ENCODE measurements at regions not wholly inside any gene's neighbourhood (a gene's known extent, or its start where the extent isn't known, plus 50 kb on each side); places are given as distances from the start of the nearest gene placed in this dataset.
"Not testable (repeated sequence)": the region's sequence is repeated elsewhere in the genome, so short reads cannot be mapped to it uniquely, and the experiment has no call there.

GRCh38 chr1:195709821-195710220, 898.4 kb downstream of the KCNT2 start:
- H3K36me3 ChIP-seq (ENCODE audit: control insufficient read depth, insufficient read depth, low read length) = no peaks in the 10 kb centered on the region
- no peaks in the 10 kb centered on the region for H3K9me3 ChIP-seq (ENCODE audit: control insufficient read depth, low read length)
- no peaks in the 10 kb centered on the region for H3K4me1 ChIP-seq (ENCODE audit: control insufficient read depth, insufficient read depth, low read length, poor library complexity, severe bottlenecking)
- no peaks in the 10 kb centered on the region for H3K27me3 ChIP-seq (replicated peaks; ENCODE audit: control insufficient read depth, insufficient read depth, low read length, poor library complexity, severe bottlenecking)
- no peak overlapping the region for H3K4me3 ChIP-seq (ENCODE audit: insufficient read depth, low read depth, low read length, poor library complexity, severe bottlenecking)
- no peak overlapping the region for H3K27ac ChIP-seq (ENCODE audit: insufficient read depth, low read length, poor library complexity, severe bottlenecking)
- DNase-seq = no peak

DNA sequence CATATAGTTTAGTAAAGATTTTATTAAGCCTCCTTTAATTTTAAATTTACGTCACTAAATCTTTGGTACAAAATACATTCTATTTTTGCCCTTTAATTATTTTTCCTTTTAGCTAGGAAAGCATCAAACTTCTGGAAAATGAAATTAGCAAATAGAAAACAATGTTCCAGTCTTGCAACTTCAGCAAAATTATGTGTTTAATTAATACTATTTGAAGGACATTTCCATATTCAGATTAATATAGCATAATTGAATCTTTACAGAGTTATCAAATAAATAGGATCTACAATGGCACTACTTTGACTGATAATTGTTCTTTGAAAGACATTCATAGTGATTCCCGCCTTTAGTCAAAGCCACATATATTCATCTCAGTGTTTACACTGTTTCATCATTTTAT, 904.2 kb downstream of the KCNT2 start:
- Histone ChIP-seq H3K27me3 (replicated peaks; ENCODE audit: control insufficient read depth, insufficient read depth, low read length, poor library complexity, severe bottlenecking) (no peaks in the 10 kb centered on the region), H3K9me3 (ENCODE audit: control insufficient read depth, low read length) (no peaks in the 10 kb centered on the region), H3K4me3 (ENCODE audit: insufficient read depth, low read depth, low read length, poor library complexity, severe bottlenecking) (no peak overlapping the region)

GRCh38 chr1:195701149-195701548, 907.1 kb downstream of the KCNT2 start:
- Histone ChIP-seq H3K4me1 (ENCODE audit: control insufficient read depth, insufficient read depth, low read length, poor library complexity, severe bottlenecking) (no peaks in the 10 kb centered on the region), H3K4me3 (ENCODE audit: insufficient read depth, low read depth, low read length, poor library complexity, severe bottlenecking) (no peak overlapping the region), H3K27me3 (replicated peaks; ENCODE audit: control insufficient read depth, insufficient read depth, low read length, poor library complexity, severe bottlenecking) (no peaks in the 10 kb centered on the region), H3K9me3 (ENCODE audit: control insufficient read depth, low read length) (no peaks in the 10 kb centered on the region), H3K27ac (ENCODE audit: insufficient read depth, low read length, poor library complexity, severe bottlenecking) (no peak overlapping the region), H3K36me3 (ENCODE audit: control insufficient read depth, insufficient read depth, low read length) (no peaks in the 10 kb centered on the region)
- DNase-seq = no peak

More for the DNA sequence above, 904.2 kb downstream of the KCNT2 start:
- DNase-seq = no peak
- Histone ChIP-seq H3K36me3 (ENCODE audit: control insufficient read depth, insufficient read depth, low read length) (no peaks in the 10 kb centered on the region), H3K27ac (ENCODE audit: insufficient read depth, low read length, poor library complexity, severe bottlenecking) (no peak overlapping the region), H3K4me1 (ENCODE audit: control insufficient read depth, insufficient read depth, low read length, poor library complexity, severe bottlenecking) (no peaks in the 10 kb centered on the region)

GRCh38 chr1:195697130-195697529, 911.1 kb downstream of the KCNT2 start:
- H3K9me3 ChIP-seq (ENCODE audit: control insufficient read depth, low read length) = no peaks in the 10 kb centered on the region
- no peak overlapping the region for H3K27ac ChIP-seq (ENCODE audit: insufficient read depth, low read length, poor library complexity, severe bottlenecking)
- H3K4me1 ChIP-seq (ENCODE audit: control insufficient read depth, insufficient read depth, low read length, poor library complexity, severe bottlenecking) = no peaks in the 10 kb centered on the region
- no peak for DNase-seq
- H3K4me3 ChIP-seq (ENCODE audit: insufficient read depth, low read depth, low read length, poor library complexity, severe bottlenecking) = no peak overlapping the region
- no peaks in the 10 kb centered on the region for H3K27me3 ChIP-seq (replicated peaks; ENCODE audit: control insufficient read depth, insufficient read depth, low read length, poor library complexity, severe bottlenecking)
- H3K36me3 ChIP-seq (ENCODE audit: control insufficient read depth, insufficient read depth, low read length) = no peaks in the 10 kb centered on the region

- H3K9me3 ChIP-seq (ENCODE audit: control insufficient read depth, low read length) = no peaks in the 10 kb centered on the region
- no peak for DNase-seq
- no peaks in the 10 kb centered on the region for H3K36me3 ChIP-seq (ENCODE audit: control insufficient read depth, insufficient read depth, low read length)
- no peak overlapping the region for H3K27ac ChIP-seq (ENCODE audit: insufficient read depth, low read length, poor library complexity, severe bottlenecking)
- H3K4me3 ChIP-seq (ENCODE audit: insufficient read depth, low read depth, low read length, poor library complexity, severe bottlenecking) = no peak overlapping the region
- H3K27me3 ChIP-seq (replicated peaks; ENCODE audit: control insufficient read depth, insufficient read depth, low read length, poor library complexity, severe bottlenecking) = no peaks in the 10 kb centered on the region
- H3K4me1 ChIP-seq (ENCODE audit: control insufficient read depth, insufficient read depth, low read length, poor library complexity, severe bottlenecking) = no peaks in the 10 kb centered on the region
These were observed 921.5 kb downstream of the KCNT2 start for GRCh38 chr1:195686764-195687163.

GRCh38 chr1:195664628-195665027, 943.6 kb downstream of the KCNT2 start:
- no peaks in the 10 kb centered on the region for H3K4me1 ChIP-seq (ENCODE audit: control insufficient read depth, insufficient read depth, low read length, poor library complexity, severe bottlenecking)
- no peak overlapping the region for H3K27ac ChIP-seq (ENCODE audit: insufficient read depth, low read length, poor library complexity, severe bottlenecking)
- H3K4me3 ChIP-seq (ENCODE audit: insufficient read depth, low read depth, low read length, poor library complexity, severe bottlenecking) = no peak overlapping the region
- H3K27me3 ChIP-seq (replicated peaks; ENCODE audit: control insufficient read depth, insufficient read depth, low read length, poor library complexity, severe bottlenecking) = no peaks in the 10 kb centered on the region
- DNase-seq = no peak
- no peaks in the 10 kb centered on the region for H3K9me3 ChIP-seq (ENCODE audit: control insufficient read depth, low read length)
- H3K36me3 ChIP-seq (ENCODE audit: control insufficient read depth, insufficient read depth, low read length) = no peaks in the 10 kb centered on the region

- Histone ChIP-seq H3K9me3 (ENCODE audit: control insufficient read depth, low read length) (no peaks in the 10 kb centered on the region), H3K27ac (ENCODE audit: insufficient read depth, low read length, poor library complexity, severe bottlenecking) (no peak overlapping the region), H3K27me3 (replicated peaks; ENCODE audit: control insufficient read depth, insufficient read depth, low read length, poor library complexity, severe bottlenecking) (no peaks in the 10 kb centered on the region), H3K36me3 (ENCODE audit: control insufficient read depth, insufficient read depth, low read length) (no peaks in the 10 kb centered on the region), H3K4me1 (ENCODE audit: control insufficient read depth, insufficient read depth, low read length, poor library complexity, severe bottlenecking) (no peaks in the 10 kb centered on the region), H3K4me3 (ENCODE audit: insufficient read depth, low read depth, low read length, poor library complexity, severe bottlenecking) (no peak overlapping the region)
- DNase-seq = no peak
These were observed 944.5 kb downstream of the KCNT2 start for GRCh38 chr1:195663549-195664280.

DNA sequence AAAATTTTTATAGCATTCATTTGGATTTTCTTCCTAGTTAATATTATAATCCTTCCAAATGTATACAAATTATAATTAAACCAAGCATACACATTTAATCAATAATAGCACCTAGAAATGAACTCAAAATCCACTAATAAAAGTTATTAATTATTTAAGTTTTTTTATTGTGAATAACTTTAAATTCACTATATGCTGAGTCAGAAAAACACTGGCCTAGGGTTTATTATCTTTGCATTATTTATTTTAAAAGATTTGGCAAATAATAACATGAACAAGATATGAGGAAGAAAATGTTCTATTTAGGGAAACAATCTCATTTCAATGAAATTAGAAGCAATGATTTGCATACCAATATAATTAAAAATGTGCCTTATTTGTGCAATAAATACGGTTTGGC, 951.5 kb downstream of the KCNT2 start:
- no peaks in the 10 kb centered on the region for H3K27me3 ChIP-seq (replicated peaks; ENCODE audit: control insufficient read depth, insufficient read depth, low read length, poor library complexity, severe bottlenecking)
- no peak for DNase-seq
- no peak overlapping the region for H3K4me3 ChIP-seq (ENCODE audit: insufficient read depth, low read depth, low read length, poor library complexity, severe bottlenecking)
- no peaks in the 10 kb centered on the region for H3K4me1 ChIP-seq (ENCODE audit: control insufficient read depth, insufficient read depth, low read length, poor library complexity, severe bottlenecking)
- no peak overlapping the region for H3K27ac ChIP-seq (ENCODE audit: insufficient read depth, low read length, poor library complexity, severe bottlenecking)
- no peaks in the 10 kb centered on the region for H3K36me3 ChIP-seq (ENCODE audit: control insufficient read depth, insufficient read depth, low read length)
- no peaks in the 10 kb centered on the region for H3K9me3 ChIP-seq (ENCODE audit: control insufficient read depth, low read length)

GRCh38 chr1:195648875-195649274, 959.4 kb downstream of the KCNT2 start:
- not testable (repeated sequence) for H3K9me3 ChIP-seq (ENCODE audit: control insufficient read depth, low read length); DNase-seq; H3K27me3 ChIP-seq (replicated peaks; ENCODE audit: control insufficient read depth, insufficient read depth, low read length, poor library complexity, severe bottlenecking); H3K27ac ChIP-seq (ENCODE audit: insufficient read depth, low read length, poor library complexity, severe bottlenecking); H3K36me3 ChIP-seq (ENCODE audit: control insufficient read depth, insufficient read depth, low read length); H3K4me3 ChIP-seq (ENCODE audit: insufficient read depth, low read depth, low read length, poor library complexity, severe bottlenecking); H3K4me1 ChIP-seq (ENCODE audit: control insufficient read depth, insufficient read depth, low read length, poor library complexity, severe bottlenecking)

DNA sequence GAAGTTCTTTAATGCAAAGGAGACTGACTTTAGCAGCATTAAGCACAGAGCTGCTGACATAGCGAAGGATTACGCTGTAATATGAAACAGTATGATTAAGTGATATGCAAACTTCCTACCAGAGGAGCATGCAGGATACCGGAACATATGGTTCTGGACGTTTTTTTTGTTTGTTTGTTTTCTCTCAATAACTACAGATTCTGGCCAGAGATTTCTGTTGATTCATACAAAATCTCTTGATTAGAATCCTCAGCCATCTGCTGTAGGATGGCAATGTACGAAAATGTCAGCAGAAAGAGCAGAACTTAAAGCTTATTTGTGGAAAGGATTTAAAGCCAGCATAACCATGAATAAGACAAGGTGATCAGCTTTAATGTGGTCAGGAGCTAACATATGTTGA, 970.7 kb downstream of the KCNT2 start:
- Histone ChIP-seq H3K4me1 (ENCODE audit: control insufficient read depth, insufficient read depth, low read length, poor library complexity, severe bottlenecking) (no peaks in the 10 kb centered on the region), H3K9me3 (ENCODE audit: control insufficient read depth, low read length) (no peaks in the 10 kb centered on the region), H3K4me3 (ENCODE audit: insufficient read depth, low read depth, low read length, poor library complexity, severe bottlenecking) (no peak overlapping the region), H3K36me3 (ENCODE audit: control insufficient read depth, insufficient read depth, low read length) (no peaks in the 10 kb centered on the region), H3K27me3 (replicated peaks; ENCODE audit: control insufficient read depth, insufficient read depth, low read length, poor library complexity, severe bottlenecking) (no peaks in the 10 kb centered on the region), H3K27ac (ENCODE audit: insufficient read depth, low read length, poor library complexity, severe bottlenecking) (no peak overlapping the region)
- DNase-seq = no peak
